ENCODE measurements at regions not wholly inside any gene's neighbourhood (a gene's known extent, or its start where the extent isn't known, plus 50 kb on each side); places are given as distances from the start of the nearest gene placed in this dataset.
"Not testable (repeated sequence)": the region's sequence is repeated elsewhere in the genome, so short reads cannot be mapped to it uniquely, and the experiment has no call there.

GRCh38 chr19:31483226-31483857 is 134.1 kb upstream of the TSHZ3 start (continued):
- TF ChIP-seq CTCF (IDR thresholded peaks at IDR 0.05; ENCODE audit: low read depth, low read length, missing input control), result no peak

GRCh38 chr19:31484858-31485410 is 135.7 kb upstream of the TSHZ3 start:
- WGBS, result 67% methylated on average over 2 of the region's 2 CpGs
- H3K9me3 ChIP-seq (ENCODE audit: control insufficient read depth in 4 of 4, low read length in 3 of 4); H3K36me3 ChIP-seq (ENCODE audit: control insufficient read depth in 4 of 4, insufficient read depth in 3 of 4, low read depth in 1 of 4, low read length in 3 of 4); H3K9ac ChIP-seq (ENCODE audit: low read depth in 1 of 2, low read length in 2 of 2); H3K4me1 ChIP-seq (ENCODE audit: control insufficient read depth in 4 of 4, insufficient read depth in 4 of 4, low read length in 3 of 4); H3K27me3 ChIP-seq (ENCODE audit: control insufficient read depth in 4 of 4, insufficient read depth in 4 of 4, low read length in 3 of 4); H3K27ac ChIP-seq (ENCODE audit: low read depth in 1 of 2, low read length in 2 of 2); H3K4me3 ChIP-seq (ENCODE audit: low read depth in 1 of 3, low read length in 3 of 3); DNase-seq (ENCODE audit: low spot score): not testable (repeated sequence)

- no peak overlapping the region for H3K4me3 ChIP-seq (ENCODE audit: low read depth in 1 of 3, low read length in 3 of 3)
- no peak overlapping the region for H3K27ac ChIP-seq (ENCODE audit: low read depth in 1 of 2, low read length in 2 of 2)
- no peaks in the 10 kb centered on the region for H3K9me3 ChIP-seq (ENCODE audit: control insufficient read depth in 4 of 4, low read length in 3 of 4)
- TF ChIP-seq JUND (IDR thresholded peaks at IDR 0.05), result no peak
- no peak for TF ChIP-seq ZBTB33 (IDR thresholded peaks at IDR 0.05)
- no peak for TF ChIP-seq TAF1 (conservative IDR thresholded peaks at IDR 0.05)
- no peak for TF ChIP-seq NR2F2 (IDR thresholded peaks at IDR 0.05)
- TF ChIP-seq RAD21 (IDR thresholded peaks at IDR 0.05), result no peak
- WGBS, result 63% methylated on average over 2 of the region's 2 CpGs
- DNase-seq (ENCODE audit: low spot score), result no peak
- H3K4me1 ChIP-seq (ENCODE audit: control insufficient read depth in 4 of 4, insufficient read depth in 4 of 4, low read length in 3 of 4), result no peaks in the 10 kb centered on the region
- no peak overlapping the region for H3K9ac ChIP-seq (ENCODE audit: low read depth in 1 of 2, low read length in 2 of 2)
- no peaks in the 10 kb centered on the region for H3K36me3 ChIP-seq (ENCODE audit: control insufficient read depth in 4 of 4, insufficient read depth in 3 of 4, low read depth in 1 of 4, low read length in 3 of 4)
- no peaks in the 10 kb centered on the region for H3K27me3 ChIP-seq (ENCODE audit: control insufficient read depth in 4 of 4, insufficient read depth in 4 of 4, low read length in 3 of 4)
Observed at GRCh38 chr19:31485472-31485871, 136.2 kb upstream of the TSHZ3 start.

- 71% methylated on average over 4 of the region's 4 CpGs for WGBS
- no peak for DNase-seq (ENCODE audit: low spot score)
- H3K27ac ChIP-seq (ENCODE audit: low read depth in 1 of 2, low read length in 2 of 2), result no peak overlapping the region
- TF ChIP-seq ATF3 (IDR thresholded peaks at IDR 0.05), result no peak
- TF ChIP-seq HNF4A (conservative IDR thresholded peaks at IDR 0.05), result no peak
- TF ChIP-seq NR2F2 (IDR thresholded peaks at IDR 0.05), result no peak
- no peak for TF ChIP-seq GABPA (IDR thresholded peaks at IDR 0.05 in 1 of 2, conservative IDR thresholded peaks at IDR 0.05 in 1 of 2)
- no peak for TF ChIP-seq ZBTB33 (IDR thresholded peaks at IDR 0.05)
- no peak for TF ChIP-seq TAF1 (conservative IDR thresholded peaks at IDR 0.05)
- no peak for TF ChIP-seq REST (IDR thresholded peaks at IDR 0.05)
- TF ChIP-seq YY1 (IDR thresholded peaks at IDR 0.05), result no peak
- no peak for TF ChIP-seq RXRA (IDR thresholded peaks at IDR 0.05)
- TF ChIP-seq FOXA2 (IDR thresholded peaks at IDR 0.05), result no peak
- TF ChIP-seq JUND (IDR thresholded peaks at IDR 0.05), result no peak
- TF ChIP-seq HNF4G (IDR thresholded peaks at IDR 0.05), result no peak
- TF ChIP-seq SP1 (IDR thresholded peaks at IDR 0.05), result no peak
Observed at GRCh38 chr19:31491242-31491641, 142.0 kb upstream of the TSHZ3 start.

More at GRCh38 chr19:31491242-31491641, 142.0 kb upstream of the TSHZ3 start:
- Histone ChIP-seq H3K36me3 (ENCODE audit: control insufficient read depth in 4 of 4, insufficient read depth in 3 of 4, low read depth in 1 of 4, low read length in 3 of 4) (no peaks in the 10 kb centered on the region), H3K4me3 (ENCODE audit: low read depth in 1 of 3, low read length in 3 of 3) (no peak overlapping the region), H3K27me3 (ENCODE audit: control insufficient read depth in 4 of 4, insufficient read depth in 4 of 4, low read length in 3 of 4) (no peaks in the 10 kb centered on the region), H3K9ac (ENCODE audit: low read depth in 1 of 2, low read length in 2 of 2) (no peak overlapping the region), H3K4me1 (ENCODE audit: control insufficient read depth in 4 of 4, insufficient read depth in 4 of 4, low read length in 3 of 4) (no peaks in the 10 kb centered on the region), H3K9me3 (ENCODE audit: control insufficient read depth in 4 of 4, low read length in 3 of 4) (no peaks in the 10 kb centered on the region)
